ENCODE measurements at regions not wholly inside any gene's neighbourhood (a gene's known extent, or its start where the extent isn't known, plus 50 kb on each side); places are given as distances from the start of the nearest gene placed in this dataset.
"Not testable (repeated sequence)": the region's sequence is repeated elsewhere in the genome, so short reads cannot be mapped to it uniquely, and the experiment has no call there.

DNA sequence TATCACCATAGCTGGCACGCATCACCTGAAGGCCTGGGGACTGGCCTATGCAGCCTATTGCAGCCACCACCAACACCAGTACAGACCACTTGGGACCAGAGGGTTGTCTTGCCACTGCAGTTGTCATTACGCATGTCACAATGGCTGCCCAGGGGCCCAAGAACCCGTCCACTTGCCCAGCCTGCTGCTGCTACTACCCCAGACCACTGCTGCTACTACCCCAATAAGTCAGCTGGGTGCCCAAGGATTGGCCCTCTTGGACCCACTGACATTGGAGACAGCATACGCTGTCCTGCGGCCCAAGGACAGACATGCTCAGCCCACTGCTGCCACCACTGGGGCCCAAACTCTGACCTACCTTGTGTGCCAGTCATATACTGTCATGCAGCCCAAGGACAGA lies 102.7 kb upstream of the OR9Q1 start:
- no peak for DNase-seq

DNA sequence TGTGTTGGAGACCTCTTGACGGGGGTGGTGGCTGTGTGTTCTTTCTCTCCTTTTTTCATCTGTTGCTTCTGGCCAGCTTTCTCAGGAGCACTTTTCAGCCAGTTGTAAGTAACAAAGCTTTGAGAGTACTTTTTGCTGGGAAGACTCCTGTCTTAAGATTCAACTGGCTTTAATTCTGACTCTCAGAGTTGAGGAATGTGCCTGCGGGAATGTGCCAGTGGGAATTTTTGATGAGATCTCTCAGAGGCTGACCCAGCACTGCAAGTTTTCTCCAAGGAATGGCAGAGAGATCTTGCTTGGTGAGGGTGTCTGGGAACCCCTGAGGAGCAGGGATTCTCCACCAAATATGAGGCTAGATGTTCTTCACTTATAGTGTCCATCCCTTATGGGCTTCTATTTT lies 91.6 kb upstream of the OR9Q1 start:
- DNase-seq, result no peak

DNA sequence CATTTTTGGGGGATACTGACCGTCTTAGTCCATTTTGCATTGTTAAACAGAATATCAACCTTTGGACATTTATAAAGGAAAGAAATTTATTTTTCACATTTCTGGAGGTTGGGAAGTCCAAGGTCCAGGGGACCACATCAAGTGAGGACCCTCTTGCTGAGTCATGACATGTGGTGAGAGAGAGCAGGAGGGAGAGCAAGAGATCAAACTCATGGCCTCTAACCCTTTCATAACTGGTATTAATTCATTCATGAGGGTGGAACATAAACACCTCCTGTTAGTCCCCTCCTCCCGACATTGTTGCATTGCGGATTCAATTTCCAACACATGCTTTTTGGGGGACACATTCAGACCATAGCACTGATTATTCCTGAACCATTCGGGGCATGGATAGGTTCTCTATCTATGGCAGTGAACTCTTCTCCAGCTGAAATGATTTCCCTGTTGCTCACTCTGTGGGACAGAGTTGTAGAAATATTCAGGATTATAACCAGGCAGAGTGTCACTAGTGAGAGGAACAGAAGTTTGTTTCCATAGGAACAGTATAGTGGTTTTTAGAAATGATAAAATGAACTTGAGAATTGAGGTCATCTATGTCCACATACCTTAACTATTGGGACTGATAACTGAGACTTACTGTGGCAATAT lies 88.2 kb upstream of the OR9Q1 start:
- no peak for DNase-seq

DNA sequence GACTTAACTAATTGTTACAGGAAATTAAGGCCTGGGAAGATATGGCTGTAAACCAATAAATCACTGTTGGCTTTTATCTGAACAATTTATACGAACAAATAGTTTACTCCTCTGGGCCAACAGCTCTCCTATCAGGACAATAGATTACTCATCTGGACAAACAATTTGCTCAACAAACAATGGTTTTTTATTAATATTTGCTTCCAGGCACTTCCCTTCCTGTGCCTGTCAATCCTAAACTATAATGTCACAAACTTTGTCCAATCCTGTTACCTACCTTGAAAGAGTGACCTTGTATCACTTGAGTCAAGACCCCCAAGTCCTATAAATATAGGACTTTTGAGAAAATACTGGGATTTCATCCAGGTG lies 87.6 kb upstream of the OR9Q1 start:
- no peak for DNase-seq

DNA sequence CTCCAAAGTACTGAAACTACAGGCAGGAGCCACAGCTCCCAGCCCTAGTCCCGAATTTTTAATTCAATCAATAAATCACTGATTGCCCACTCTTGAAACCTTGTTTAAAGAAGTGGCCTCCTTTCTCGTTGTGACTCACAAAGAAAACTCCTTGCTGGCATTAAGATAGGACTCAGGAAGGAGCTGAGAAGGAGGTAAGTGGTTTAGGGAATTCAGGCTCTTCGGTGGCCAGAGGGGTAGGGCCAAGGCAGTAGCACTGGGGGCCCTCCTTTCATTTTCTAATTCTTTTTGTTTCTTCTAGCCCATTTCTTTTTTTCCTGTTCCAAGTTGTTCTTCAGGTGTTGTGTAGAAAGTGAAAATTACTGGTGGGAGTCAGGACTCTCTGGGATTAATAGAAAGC lies 86.2 kb upstream of the OR9Q1 start:
- DNase-seq, result no peak

DNA sequence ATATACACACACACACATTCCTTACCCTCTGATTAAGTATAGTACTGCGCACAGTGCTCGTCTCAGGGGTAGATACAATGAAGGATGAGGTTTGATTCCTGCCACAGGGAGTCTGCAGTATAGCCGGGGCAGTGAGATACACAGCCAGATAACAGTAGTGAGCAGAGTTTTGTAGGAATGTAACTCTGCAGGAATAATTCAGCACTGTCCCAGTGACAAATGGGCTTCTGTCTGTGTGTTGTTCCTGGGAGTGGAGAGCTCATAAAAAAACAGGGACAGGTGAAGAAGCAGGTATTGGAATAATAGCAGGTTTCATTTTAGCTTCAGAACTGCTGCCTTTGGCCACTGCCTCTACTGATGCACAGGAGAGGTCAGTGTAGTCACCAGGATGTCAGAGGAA lies 85.3 kb upstream of the OR9Q1 start:
- DNase-seq, result no peak

DNA sequence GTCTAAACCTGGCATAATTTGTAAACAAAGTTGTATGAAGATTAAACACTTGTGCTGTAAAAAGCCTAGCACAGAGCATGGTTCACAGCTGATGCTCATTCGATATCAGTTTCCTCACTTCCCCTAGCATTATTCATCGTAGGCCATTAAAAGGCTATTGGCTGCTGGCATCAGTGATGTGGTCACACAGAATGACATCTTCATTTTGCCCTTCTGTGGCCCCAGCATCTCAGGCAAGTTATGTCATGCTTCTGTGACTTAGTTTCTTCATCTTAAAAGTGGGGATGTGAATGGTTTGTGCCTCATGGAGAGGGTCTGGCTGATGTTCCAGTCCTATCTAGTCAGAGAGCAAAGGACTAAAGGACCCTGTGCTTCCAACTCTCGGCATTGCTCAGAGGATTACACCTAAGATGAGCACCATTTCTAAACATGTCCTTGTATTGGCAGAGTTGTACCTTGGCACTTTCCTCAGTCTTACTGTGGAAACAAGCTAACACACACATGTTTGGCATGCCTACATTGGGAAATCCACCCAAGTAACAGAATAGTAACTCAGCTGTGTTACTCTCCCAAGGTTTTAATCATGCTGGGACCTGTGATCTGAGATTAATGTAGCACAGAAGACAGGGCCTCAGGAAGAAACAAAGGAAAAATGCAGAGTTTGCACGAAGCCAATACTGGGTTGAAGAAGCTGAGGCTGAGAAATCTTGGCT lies 83.5 kb upstream of the OR9Q1 start:
- no peak for DNase-seq

DNA sequence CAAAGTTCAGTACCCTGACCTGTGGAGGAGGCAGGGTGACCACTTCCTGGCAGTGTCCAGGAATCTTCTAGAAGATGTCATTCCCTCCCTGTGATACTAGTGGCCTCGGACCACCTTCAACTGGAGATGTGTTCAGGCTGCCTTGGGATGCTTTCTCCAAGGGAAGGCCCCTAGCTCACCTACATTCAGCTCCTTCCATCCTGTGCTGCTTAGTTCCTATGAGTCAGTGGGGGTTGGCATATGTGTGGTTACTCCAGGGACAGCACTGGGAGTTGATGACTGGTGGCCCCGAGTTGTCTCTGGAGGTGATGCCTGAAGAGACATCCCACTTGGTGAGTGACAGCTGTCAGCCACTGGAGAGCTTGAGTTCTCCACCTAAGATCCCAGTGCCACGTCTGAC lies 81.8 kb upstream of the OR9Q1 start:
- no peak for DNase-seq

DNA sequence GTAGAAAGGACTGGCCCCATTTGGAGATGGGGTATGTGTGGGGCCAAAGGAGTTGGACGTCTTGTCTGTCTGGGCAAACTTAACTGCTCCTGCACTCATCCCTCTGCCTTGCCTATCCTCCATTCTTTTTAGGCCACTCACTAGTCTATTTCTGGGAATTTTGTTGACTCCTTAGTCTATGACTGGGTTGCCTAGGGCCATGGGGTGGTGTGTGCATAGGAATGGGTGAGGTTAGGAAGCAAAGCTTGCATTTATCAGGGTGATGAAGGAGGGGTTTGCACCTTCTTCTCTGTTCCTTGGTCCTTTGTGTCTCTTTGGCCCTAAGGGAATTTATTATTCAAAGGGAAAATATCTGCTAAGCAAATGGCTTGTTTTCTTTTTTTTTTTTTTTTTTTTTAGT lies 80.9 kb upstream of the OR9Q1 start:
- no peak for DNase-seq

DNA sequence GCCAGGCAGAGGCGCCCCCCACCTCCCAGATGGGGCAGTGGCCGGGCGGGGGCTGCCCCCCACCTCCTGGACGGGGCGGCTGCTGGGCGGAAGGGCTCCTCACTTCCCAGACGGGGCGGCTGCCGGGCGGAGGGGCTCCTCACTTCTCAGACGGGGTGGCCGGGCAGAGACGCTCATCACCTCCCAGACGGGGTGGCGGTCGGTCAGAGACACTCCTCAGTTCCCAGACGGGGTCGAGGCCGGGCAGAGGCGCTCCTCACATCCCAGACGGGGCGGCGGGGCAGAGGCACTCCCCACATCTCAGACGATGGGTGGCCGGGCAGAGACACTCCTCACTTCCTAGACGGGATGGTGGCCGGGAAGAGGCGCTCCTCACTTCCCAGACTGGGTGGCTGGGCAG lies 79.9 kb upstream of the OR9Q1 start:
- DNase-seq, result not testable (repeated sequence)

DNA sequence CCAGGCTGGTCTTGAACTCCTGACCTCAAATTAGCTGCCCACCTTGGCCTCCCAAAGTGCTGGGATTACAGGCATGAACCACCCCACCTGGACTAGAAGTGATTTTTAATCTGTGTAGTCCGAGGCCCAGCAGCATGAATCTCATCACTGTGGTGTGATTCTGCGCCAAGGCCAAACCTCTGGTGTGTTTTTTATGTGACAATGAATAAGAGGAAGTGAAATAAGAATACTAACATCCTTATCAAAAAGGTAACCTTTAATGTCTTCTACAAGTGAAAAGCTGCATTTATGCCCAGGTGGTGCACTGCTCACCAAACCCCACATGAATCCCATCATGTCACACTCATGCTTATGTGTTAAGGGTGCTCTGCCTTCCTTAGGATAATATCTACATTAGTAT lies 77.1 kb upstream of the OR9Q1 start:
- no peak for DNase-seq

DNA sequence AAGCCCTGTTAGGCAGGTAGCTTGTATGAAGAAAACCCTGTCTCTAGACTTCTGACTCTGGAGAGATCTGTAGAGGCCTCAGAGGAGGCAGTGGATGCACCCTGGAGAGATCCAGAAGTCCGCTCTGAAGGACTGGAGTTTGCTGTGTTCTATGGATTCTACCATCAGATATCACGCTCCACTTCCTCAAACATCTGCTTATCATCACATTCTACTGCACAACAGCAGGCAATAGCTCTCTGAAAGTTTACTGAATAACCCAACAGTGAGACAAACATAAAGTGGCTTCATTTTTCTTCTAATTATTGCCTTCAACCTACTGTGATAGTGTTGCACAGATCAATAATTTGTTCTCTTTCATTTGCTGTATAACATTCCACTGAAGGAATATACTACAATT lies 59.0 kb upstream of the OR9Q1 start:
- DNase-seq, result no peak

DNA sequence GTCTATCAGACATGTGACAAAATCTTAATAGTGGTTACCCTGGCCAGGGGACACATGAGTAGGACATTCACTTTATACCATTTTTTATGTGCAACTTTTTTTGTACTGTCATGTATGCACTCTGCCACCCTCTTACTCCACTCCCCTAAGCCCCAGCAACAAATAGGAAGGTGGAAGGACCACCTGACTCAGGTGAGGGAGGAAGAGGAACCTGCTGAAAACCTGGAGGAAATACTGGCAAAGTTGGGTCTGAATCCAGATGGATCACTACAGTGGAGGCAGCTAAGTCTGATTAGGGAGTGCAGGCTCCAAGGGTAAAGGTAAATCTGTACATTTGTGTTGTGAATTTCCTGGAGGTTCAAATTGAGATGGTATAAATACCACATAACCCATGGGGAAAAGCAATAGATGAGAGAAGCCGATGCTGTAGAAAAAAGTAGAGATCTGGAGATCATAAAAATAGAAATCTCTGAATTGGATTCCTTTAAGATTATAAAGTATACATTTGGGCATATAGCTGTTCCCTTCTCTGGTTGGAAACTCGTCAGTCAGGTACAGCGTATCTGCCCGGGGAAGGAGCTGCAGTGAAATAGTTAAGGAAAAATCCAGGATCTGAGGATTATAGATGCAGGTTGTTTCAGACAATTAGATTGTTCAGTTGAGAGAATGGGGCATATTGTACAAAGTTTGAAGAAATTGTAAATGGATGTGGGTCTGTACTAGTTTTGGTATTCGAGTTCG lies 52.2 kb upstream of the OR9Q1 start:
- no peak for DNase-seq

DNA sequence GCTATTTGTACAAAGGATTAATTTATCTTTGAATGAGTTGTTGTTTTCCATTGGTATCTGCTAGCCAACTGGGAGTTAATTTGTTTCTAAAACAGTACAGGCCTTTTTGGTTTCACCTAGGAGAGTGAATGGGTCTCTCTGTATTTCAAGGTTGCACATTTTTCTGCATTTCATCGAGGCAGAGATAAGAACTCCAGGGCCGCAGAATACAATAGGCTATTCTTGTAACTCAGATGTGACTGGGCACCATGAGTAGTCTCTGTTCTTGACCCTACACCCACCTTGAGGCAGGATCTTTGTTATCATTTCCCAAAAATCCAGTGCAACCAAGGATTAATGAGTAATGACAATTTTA lies 51.7 kb upstream of the OR9Q1 start:
- no peak for DNase-seq
